ENCODE measurements at regions not wholly inside any gene's neighbourhood (a gene's known extent, or its start where the extent isn't known, plus 50 kb on each side); places are given as distances from the start of the nearest gene placed in this dataset.

DNA sequence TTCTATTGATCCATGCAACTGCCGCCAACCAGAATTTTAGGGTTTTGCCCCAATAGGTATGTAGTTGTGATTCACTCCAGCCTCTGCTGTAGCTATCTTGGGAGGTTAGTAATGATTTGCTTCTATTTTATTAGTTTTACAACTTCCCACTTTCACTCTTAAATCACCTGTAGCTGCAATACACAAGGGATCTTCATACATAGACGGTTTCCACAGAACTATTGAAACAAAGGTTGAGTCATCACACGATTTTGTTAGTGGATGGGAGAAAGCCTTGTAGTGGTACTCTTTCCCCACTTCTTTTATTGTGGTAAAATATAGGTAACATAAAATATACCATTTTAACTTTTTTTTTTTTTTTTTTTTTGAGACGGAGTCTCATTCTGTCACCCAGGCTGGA lies 104.2 kb upstream of the SPRED2 start:
- TF ChIP-seq, protein P1, sequence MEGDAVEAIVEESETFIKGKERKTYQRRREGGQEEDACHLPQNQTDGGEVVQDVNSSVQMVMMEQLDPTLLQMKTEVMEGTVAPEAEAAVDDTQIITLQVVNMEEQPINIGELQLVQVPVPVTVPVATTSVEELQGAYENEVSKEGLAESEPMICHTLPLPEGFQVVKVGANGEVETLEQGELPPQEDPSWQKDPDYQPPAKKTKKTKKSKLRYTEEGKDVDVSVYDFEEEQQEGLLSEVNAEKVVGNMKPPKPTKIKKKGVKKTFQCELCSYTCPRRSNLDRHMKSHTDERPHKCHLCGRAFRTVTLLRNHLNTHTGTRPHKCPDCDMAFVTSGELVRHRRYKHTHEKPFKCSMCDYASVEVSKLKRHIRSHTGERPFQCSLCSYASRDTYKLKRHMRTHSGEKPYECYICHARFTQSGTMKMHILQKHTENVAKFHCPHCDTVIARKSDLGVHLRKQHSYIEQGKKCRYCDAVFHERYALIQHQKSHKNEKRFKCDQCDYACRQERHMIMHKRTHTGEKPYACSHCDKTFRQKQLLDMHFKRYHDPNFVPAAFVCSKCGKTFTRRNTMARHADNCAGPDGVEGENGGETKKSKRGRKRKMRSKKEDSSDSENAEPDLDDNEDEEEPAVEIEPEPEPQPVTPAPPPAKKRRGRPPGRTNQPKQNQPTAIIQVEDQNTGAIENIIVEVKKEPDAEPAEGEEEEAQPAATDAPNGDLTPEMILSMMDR (IDR thresholded peaks at IDR 0.05; ENCODE audit: poor library complexity): no peak
- no peak for TF ChIP-seq EZH2 (IDR thresholded peaks at IDR 0.05; ENCODE audit: borderline replicate concordance)
